ENCODE measurements at regions not wholly inside any gene's neighbourhood (a gene's known extent, or its start where the extent isn't known, plus 50 kb on each side); places are given as distances from the start of the nearest gene placed in this dataset.

DNA sequence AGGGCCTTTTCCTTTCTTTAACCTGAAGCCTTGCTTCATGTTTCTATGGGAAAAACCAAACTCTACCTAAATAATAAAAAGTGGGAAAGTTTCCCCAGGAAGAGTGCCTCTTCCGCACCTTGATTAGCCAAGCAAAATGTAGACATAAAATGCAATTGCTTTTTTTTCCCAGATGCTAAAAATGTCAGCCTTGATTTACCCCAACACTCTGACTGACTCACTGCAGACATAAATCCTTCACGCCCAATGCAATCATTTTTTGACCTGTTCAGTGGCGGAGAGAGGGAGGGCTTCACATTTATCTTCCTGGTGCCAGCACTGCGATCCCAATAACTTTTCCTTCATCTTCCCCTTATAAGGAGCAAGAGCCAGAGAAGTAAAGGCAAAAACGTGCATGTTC is 261.5 kb downstream of the SEC16B start:
- TF ChIP-seq ZNF768 (CRISPR knock-in tag; IDR thresholded peaks at IDR 0.05) = no peak
- no peak for TF ChIP-seq ZNF224 (CRISPR knock-in tag; IDR thresholded peaks at IDR 0.05)
- TF ChIP-seq, protein P1, sequence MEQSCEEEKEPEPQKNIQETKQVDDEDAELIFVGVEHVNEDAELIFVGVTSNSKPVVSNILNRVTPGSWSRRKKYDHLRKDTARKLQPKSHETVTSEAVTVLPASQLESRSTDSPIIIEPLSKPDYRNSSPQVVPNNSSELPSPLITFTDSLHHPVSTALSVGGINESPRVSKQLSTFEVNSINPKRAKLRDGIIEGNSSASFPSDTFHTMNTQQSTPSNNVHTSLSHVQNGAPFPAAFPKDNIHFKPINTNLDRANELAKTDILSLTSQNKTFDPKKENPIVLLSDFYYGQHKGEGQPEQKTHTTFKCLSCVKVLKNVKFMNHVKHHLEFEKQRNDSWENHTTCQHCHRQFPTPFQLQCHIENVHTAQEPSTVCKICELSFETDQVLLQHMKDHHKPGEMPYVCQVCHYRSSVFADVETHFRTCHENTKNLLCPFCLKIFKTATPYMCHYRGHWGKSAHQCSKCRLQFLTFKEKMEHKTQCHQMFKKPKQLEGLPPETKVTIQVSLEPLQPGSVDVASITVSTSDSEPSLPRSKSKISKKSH (CRISPR knock-in tag; IDR thresholded peaks at IDR 0.05; ENCODE audit: borderline replicate concordance) = no peak
- TF ChIP-seq ZNF549 (CRISPR knock-in tag; IDR thresholded peaks at IDR 0.05) = no peak
- TF ChIP-seq, protein P2, sequence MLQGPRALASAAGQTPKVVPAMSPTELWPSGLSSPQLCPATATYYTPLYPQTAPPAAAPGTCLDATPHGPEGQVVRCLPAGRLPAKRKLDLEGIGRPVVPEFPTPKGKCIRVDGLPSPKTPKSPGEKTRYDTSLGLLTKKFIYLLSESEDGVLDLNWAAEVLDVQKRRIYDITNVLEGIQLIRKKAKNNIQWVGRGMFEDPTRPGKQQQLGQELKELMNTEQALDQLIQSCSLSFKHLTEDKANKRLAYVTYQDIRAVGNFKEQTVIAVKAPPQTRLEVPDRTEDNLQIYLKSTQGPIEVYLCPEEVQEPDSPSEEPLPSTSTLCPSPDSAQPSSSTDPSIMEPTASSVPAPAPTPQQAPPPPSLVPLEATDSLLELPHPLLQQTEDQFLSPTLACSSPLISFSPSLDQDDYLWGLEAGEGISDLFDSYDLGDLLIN (CRISPR knock-in tag; IDR thresholded peaks at IDR 0.05; ENCODE audit: borderline replicate concordance) = no peak
- TF ChIP-seq, protein P3, sequence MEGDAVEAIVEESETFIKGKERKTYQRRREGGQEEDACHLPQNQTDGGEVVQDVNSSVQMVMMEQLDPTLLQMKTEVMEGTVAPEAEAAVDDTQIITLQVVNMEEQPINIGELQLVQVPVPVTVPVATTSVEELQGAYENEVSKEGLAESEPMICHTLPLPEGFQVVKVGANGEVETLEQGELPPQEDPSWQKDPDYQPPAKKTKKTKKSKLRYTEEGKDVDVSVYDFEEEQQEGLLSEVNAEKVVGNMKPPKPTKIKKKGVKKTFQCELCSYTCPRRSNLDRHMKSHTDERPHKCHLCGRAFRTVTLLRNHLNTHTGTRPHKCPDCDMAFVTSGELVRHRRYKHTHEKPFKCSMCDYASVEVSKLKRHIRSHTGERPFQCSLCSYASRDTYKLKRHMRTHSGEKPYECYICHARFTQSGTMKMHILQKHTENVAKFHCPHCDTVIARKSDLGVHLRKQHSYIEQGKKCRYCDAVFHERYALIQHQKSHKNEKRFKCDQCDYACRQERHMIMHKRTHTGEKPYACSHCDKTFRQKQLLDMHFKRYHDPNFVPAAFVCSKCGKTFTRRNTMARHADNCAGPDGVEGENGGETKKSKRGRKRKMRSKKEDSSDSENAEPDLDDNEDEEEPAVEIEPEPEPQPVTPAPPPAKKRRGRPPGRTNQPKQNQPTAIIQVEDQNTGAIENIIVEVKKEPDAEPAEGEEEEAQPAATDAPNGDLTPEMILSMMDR (CRISPR knock-in tag; IDR thresholded peaks at IDR 0.05) = no peak
- TF ChIP-seq, protein P4, sequence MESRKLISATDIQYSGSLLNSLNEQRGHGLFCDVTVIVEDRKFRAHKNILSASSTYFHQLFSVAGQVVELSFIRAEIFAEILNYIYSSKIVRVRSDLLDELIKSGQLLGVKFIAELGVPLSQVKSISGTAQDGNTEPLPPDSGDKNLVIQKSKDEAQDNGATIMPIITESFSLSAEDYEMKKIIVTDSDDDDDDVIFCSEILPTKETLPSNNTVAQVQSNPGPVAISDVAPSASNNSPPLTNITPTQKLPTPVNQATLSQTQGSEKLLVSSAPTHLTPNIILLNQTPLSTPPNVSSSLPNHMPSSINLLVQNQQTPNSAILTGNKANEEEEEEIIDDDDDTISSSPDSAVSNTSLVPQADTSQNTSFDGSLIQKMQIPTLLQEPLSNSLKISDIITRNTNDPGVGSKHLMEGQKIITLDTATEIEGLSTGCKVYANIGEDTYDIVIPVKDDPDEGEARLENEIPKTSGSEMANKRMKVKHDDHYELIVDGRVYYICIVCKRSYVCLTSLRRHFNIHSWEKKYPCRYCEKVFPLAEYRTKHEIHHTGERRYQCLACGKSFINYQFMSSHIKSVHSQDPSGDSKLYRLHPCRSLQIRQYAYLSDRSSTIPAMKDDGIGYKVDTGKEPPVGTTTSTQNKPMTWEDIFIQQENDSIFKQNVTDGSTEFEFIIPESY (CRISPR knock-in tag; IDR thresholded peaks at IDR 0.05) = no peak
- no peak for TF ChIP-seq ZBTB38 (CRISPR knock-in tag; IDR thresholded peaks at IDR 0.05)
- TF ChIP-seq, protein P5, sequence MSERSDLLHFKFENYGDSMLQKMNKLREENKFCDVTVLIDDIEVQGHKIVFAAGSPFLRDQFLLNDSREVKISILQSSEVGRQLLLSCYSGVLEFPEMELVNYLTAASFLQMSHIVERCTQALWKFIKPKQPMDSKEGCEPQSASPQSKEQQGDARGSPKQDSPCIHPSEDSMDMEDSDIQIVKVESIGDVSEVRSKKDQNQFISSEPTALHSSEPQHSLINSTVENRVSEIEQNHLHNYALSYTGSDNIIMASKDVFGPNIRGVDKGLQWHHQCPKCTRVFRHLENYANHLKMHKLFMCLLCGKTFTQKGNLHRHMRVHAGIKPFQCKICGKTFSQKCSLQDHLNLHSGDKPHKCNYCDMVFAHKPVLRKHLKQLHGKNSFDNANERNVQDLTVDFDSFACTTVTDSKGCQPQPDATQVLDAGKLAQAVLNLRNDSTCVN (CRISPR knock-in tag; IDR thresholded peaks at IDR 0.05; ENCODE audit: borderline replicate concordance) = no peak
- no peak for TF ChIP-seq SRSF1 (optimal IDR thresholded peaks at IDR 0.05; ENCODE audit: low read depth, low read length)

All from HepG2 (cell line).